ENCODE measurements at regions not wholly inside any gene's neighbourhood (a gene's known extent, or its start where the extent isn't known, plus 50 kb on each side); places are given as distances from the start of the nearest gene placed in this dataset.

DNA sequence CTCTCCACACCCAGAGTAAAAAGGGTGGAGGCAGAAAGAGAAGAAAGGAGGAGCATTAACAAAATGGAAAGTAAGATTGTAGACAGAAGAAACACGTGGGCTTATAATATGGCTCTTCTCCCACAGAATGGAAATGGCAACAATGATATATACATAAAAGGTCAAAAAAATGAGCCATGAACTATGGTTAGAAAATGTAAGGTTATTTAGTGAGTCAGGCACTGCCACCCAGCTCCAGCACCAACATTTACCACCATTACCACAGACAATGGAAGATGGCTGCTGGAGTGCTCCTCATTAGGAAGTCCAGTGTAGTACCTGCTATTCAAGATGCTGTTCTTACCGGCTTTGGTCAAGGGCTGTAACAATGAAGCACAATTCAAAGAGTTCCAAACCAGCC is 258.0 kb downstream of the ZEB2 start:
- intact Hi-C loops (cut with DNase I; ENCODE audit: low total_unique reads): no loop called here
- H3K4me3 ChIP-seq: no peak overlapping the region
- H3K9me3 ChIP-seq: peaks cover 8 to 25% (median 21%) of the 10 kb centered on the region in 8 donors
- no peaks in the 10 kb centered on the region for H3K36me3 ChIP-seq
- no peaks in the 10 kb centered on the region for H3K27me3 ChIP-seq (replicated peaks in 1 of 7)
- H3K4me1 ChIP-seq: peaks cover 1 to 28% (median 13%) of the 10 kb centered on the region in 6 donors
- TF ChIP-seq POLR2AphosphoS5 (IDR thresholded peaks at IDR 0.05) (no peak), POLR2A (IDR thresholded peaks at IDR 0.05) (no peak)
- TF ChIP-seq, protein P1, sequence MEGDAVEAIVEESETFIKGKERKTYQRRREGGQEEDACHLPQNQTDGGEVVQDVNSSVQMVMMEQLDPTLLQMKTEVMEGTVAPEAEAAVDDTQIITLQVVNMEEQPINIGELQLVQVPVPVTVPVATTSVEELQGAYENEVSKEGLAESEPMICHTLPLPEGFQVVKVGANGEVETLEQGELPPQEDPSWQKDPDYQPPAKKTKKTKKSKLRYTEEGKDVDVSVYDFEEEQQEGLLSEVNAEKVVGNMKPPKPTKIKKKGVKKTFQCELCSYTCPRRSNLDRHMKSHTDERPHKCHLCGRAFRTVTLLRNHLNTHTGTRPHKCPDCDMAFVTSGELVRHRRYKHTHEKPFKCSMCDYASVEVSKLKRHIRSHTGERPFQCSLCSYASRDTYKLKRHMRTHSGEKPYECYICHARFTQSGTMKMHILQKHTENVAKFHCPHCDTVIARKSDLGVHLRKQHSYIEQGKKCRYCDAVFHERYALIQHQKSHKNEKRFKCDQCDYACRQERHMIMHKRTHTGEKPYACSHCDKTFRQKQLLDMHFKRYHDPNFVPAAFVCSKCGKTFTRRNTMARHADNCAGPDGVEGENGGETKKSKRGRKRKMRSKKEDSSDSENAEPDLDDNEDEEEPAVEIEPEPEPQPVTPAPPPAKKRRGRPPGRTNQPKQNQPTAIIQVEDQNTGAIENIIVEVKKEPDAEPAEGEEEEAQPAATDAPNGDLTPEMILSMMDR (IDR thresholded peaks at IDR 0.05 in 8 of 11, conservative IDR thresholded peaks at IDR 0.05 in 3 of 11): no peak
- 85 to 96% (median 87%) methylated on average over 2 of the region's 2 CpGs for WGBS, 5 donors
- no peak for DNase-seq
- H3K27ac ChIP-seq: no peak overlapping the region

DNA sequence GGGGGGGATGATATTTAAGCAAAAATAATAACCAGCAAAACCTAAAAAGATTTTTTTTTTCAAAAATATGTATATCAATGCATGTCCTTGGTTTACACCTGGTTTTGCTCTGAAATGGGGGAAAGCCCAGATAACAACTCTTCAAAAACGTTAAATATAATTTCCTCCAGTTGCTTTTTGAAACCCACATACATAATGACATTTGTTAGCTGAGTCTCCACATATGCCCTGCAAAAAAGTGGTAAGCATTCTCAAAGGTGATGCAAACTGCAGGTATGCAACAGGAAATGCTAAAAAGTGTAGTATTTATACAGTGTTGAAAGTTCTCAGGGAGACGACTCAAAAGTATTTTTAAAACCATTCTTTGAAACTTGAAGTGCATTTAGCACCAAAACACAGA is 258.6 kb downstream of the ZEB2 start:
- H3K27me3 ChIP-seq (replicated peaks in 1 of 7): no peaks in the 10 kb centered on the region
- 39 to 60% (median 52%) methylated on average over 2 of the region's 2 CpGs for WGBS, 5 donors
- no peak overlapping the region for H3K27ac ChIP-seq
- DNase-seq: no peak
- no peaks in the 10 kb centered on the region for H3K36me3 ChIP-seq
- TF ChIP-seq, protein P1 (IDR thresholded peaks at IDR 0.05 in 8 of 11, conservative IDR thresholded peaks at IDR 0.05 in 3 of 11): no peak
- TF ChIP-seq POLR2AphosphoS5 (IDR thresholded peaks at IDR 0.05) (no peak), POLR2A (IDR thresholded peaks at IDR 0.05) (no peak)
- H3K4me3 ChIP-seq: no peak overlapping the region
- peaks cover 8 to 25% (median 21%) of the 10 kb centered on the region in 8 donors for H3K9me3 ChIP-seq
- peaks cover 0 to 28% (median 13%) of the 10 kb centered on the region in 6 donors for H3K4me1 ChIP-seq
- intact Hi-C loops (cut with DNase I; ENCODE audit: low total_unique reads): no loop called here

DNA sequence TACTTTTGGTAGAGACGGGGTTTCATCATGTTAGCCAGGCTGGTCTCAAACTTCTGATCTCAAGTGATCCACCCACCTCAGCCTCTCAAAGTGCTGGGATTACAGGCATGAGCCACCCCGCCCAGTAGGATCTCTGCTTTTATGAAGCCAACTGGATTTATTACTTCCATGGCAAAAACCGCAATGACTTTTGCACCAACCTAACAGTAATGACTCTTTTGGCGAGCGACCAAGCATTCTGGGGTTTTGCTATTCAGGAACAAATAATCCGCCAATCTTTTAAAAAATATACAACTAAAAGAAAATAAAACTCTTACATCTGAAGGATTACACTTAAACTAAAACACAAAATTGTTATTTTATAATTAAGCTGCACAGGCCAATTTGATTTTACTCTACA is 260.6 kb downstream of the ZEB2 start:
- TF ChIP-seq POLR2A (IDR thresholded peaks at IDR 0.05): no peak
- TF ChIP-seq, protein P1 (IDR thresholded peaks at IDR 0.05 in 8 of 11, conservative IDR thresholded peaks at IDR 0.05 in 3 of 11): no peak
- no peak for TF ChIP-seq POLR2AphosphoS5 (IDR thresholded peaks at IDR 0.05)
- DNase-seq: no peak

DNA sequence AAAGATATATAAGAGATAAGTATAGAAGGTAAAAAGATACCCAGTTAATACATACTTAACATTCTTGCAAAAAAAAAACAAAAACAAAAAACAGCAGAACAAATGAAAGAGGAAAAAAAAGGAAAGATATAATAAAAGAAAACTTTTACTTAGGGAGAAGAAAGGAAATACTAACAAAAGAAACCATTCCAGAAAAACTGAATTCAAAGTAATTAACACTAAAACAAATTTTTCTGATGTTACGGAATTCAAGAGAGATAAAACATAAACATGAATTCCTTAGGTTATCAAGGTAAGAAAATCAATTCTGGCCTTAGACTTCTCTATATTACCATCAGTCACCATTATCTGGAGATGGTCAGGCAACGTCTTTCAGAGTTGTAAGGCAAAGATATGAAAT is 261.8 kb downstream of the ZEB2 start:
- Histone ChIP-seq H3K4me1 (peaks cover 0 to 30% (median 12%) of the 10 kb centered on the region in 6 donors), H3K27me3 (replicated peaks in 1 of 7) (no peaks in the 10 kb centered on the region), H3K27ac (no peak overlapping the region), H3K36me3 (peaks cover 0 to 23% (median 2%) of the 10 kb centered on the region in 6 donors), H3K9me3 (peaks cover 8 to 50% (median 46%) of the 10 kb centered on the region in 8 donors), H3K4me3 (no peak overlapping the region)
- intact Hi-C loops (cut with DNase I; ENCODE audit: low total_unique reads): no loop called here
- TF ChIP-seq POLR2AphosphoS5 (IDR thresholded peaks at IDR 0.05) (no peak), POLR2A (IDR thresholded peaks at IDR 0.05) (no peak)
- TF ChIP-seq, protein P1 (IDR thresholded peaks at IDR 0.05 in 8 of 11, conservative IDR thresholded peaks at IDR 0.05 in 3 of 11): no peak
- DNase-seq: no peak
- 94 to 98% (median 96%) methylated on average over 2 of the region's 2 CpGs for WGBS, 5 donors

More for the DNA sequence above, 260.6 kb downstream of the ZEB2 start:
- peaks cover 0 to 30% (median 12%) of the 10 kb centered on the region in 6 donors for H3K4me1 ChIP-seq
- H3K4me3 ChIP-seq: no peak overlapping the region
- no peak overlapping the region for H3K27ac ChIP-seq
- peaks cover 0 to 11% (median 0%) of the 10 kb centered on the region in 6 donors for H3K36me3 ChIP-seq
- H3K27me3 ChIP-seq (replicated peaks in 1 of 7): no peaks in the 10 kb centered on the region
- WGBS, 5 donors: 96 to 98% (median 98%) methylated on average over 6 of the region's 6 CpGs
- intact Hi-C loops (cut with DNase I; ENCODE audit: low total_unique reads): no loop called here
- H3K9me3 ChIP-seq: peaks cover 8 to 39% (median 34%) of the 10 kb centered on the region in 8 donors

Measured in spleen (tissue), 11 donors.